NCI-H345 (cell line): ENCODE measurements at regions not wholly inside any gene's neighbourhood (a gene's known extent, or its start where the extent isn't known, plus 50 kb on each side); places are given as distances from the start of the nearest gene placed in this dataset.

Experiments
- DNase-seq: peaks from one replicate; lab custom pipeline; 2025; lab: John Stamatoyannopoulos, UW

- no peak for DNase-seq
These were observed 57.6 kb upstream of the CABLES1 start for GRCh38 chr18:23077493-23078256.

- peak; percentile 65 for DNase-seq
These were observed 50.2 kb upstream of the CABLES1 start for GRCh38 chr18:23085066-23085465.
